GM10248 (cell line): ENCODE measurements at regions not wholly inside any gene's neighbourhood (a gene's known extent, or its start where the extent isn't known, plus 50 kb on each side); places are given as distances from the start of the nearest gene placed in this dataset.

Experiments
- CTCF ChIA-PET: fragments of 300-600 bp; sonication (Branson Sonifier 250); formaldehyde crosslinking; extraction: SDS; loops from one replicate; lab custom pipeline; 2021; ENCODE audit warnings: antibody characterized with exemption; lab: Yijun Ruan, JAX
- POLR2A ChIA-PET: fragments of 350-650 bp; sonication (Branson Sonifier 250); formaldehyde crosslinking; extraction: SDS; loops from one replicate; lab custom pipeline; 2020; ENCODE audit warnings: antibody characterized with exemption; lab: Yijun Ruan, JAX
- DNase-seq: peaks from one replicate; pipeline ENCODE4 v3.0.0; 2012; ENCODE audit errors: extremely low spot score
- TF ChIP-seq, protein P1 (sequence below): IDR thresholded peaks from 2 replicates; pipeline ENCODE4 v1.5.1; 2012; ENCODE audit warnings: mild to moderate bottlenecking, low read depth; ENCODE audit errors: extremely low read depth, missing control alignments, control extremely low read depth

DNA sequence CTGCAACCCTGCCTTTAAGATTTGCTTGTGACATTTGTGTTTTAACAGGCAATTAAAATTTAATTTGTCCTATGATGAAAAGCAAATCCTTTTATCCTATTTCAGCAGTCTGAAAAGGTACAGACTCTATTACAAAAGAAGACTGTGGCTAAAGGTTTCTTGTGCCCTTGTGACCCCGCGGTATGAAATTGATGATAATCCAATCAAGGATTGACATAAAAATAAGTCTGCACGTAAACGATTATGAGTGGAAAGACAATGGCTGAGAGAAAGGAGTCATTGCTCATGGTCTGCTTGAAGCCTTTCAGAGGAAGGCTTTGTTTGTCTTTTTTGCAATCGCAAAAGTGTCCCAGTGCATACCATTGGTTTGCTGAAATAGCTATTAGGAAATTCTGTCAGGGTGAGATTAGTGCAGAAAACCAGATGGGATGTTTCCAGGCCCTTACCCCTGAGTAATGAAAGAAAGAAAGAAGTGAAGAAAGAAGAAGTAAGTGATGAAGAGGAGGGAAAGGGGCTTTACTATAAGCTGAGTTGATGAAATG lies 867.8 kb upstream of the CDH8 start:
- TF ChIP-seq, protein P1, sequence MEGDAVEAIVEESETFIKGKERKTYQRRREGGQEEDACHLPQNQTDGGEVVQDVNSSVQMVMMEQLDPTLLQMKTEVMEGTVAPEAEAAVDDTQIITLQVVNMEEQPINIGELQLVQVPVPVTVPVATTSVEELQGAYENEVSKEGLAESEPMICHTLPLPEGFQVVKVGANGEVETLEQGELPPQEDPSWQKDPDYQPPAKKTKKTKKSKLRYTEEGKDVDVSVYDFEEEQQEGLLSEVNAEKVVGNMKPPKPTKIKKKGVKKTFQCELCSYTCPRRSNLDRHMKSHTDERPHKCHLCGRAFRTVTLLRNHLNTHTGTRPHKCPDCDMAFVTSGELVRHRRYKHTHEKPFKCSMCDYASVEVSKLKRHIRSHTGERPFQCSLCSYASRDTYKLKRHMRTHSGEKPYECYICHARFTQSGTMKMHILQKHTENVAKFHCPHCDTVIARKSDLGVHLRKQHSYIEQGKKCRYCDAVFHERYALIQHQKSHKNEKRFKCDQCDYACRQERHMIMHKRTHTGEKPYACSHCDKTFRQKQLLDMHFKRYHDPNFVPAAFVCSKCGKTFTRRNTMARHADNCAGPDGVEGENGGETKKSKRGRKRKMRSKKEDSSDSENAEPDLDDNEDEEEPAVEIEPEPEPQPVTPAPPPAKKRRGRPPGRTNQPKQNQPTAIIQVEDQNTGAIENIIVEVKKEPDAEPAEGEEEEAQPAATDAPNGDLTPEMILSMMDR: no peak
- ChIA-PET POLR2A (no interaction called here), CTCF (no interaction called here)
- no peak for DNase-seq

DNA sequence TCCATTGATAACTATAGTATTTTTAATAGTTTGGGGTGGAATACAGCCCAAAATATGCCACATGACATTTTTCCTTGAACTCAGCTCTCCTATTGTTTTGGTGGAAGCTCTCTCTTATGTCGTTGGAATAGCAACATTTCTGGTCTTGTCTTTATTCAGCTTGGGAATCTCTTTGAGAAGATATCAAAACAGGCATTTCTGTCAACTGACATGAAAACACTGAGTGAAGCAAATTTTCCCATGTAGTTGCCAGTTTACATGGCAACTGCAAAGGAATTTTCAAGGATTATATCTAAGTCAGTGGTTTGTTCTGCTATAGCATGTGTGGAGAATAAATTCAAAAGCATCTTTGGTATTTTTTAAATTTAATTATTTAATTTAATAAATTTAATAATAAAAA lies 863.5 kb upstream of the CDH8 start:
- ChIA-PET CTCF (no interaction called here), POLR2A (no interaction called here)
- TF ChIP-seq, protein P1: no peak
- no peak for DNase-seq

DNA sequence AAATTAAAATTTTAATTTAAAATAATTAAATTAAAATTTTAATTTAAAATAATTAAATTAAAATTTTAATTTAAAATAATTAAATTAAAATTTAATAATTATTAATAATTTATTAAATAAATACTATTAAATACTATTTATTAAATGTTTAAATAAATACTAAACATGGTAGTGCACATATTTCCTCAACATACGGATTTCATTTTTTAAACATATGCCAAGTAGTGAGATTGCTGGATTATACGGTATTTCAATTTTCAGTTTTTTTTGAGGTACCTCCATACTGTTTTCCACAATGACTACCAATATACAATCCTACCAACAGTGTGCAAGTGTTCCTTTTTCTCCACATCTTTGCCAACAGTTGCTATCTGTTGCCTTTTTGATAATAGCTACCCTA lies 852.9 kb upstream of the CDH8 start:
- TF ChIP-seq, protein P1: no peak
- ChIA-PET CTCF (no interaction called here), POLR2A (no interaction called here)
- DNase-seq: no peak

DNA sequence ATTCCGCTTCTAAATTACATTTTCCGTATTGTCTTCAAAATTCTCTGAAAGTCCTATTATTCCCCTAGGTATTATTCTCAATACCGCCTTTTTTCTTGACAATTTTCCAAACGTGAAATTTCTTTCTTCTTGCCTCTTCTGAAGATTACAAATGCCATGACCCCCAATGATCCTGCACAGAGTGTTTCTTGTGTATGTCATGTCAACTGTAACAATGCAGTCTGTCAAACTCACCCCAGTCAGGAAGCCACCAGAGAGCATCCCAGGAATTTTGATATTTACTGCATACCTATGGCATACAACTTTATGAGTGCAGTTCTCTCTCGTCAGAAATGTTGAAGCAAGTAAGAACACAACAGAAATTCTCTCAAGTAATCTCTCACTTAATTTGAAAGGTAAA lies 847.3 kb upstream of the CDH8 start:
- DNase-seq: no peak
- ChIA-PET POLR2A (no interaction called here), CTCF (no interaction called here)
- TF ChIP-seq, protein P1: no peak

DNA sequence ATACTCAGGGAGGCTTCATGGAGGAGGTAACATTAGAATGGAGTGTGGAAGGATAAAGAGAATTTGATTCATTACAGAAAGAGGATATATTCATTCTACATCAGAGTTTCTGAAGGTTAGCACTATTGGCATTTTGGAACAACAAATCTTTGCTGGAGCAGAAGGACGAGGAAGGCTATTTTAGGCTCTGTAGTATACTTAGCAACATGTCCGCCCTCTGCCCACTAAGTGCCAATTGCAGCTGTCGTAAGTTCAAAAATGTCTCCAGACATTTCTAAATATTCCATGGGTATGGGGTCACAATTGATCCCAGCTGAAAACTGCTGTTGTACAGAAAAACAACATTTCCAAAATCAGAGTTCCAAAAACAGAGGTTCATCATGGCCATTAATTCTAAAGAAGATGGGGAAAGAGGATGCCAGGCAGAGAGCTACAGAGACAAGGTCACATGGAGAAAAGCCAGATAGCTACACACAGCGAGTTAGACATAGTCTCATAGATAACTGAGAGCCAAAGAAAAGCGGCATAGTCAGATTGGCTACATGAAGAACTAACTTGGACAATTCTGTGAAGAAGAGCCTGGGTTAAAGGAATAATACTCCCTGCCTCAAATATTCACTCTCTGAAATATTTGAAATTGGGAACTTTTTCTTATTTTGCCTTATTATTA lies 846.4 kb upstream of the CDH8 start:
- TF ChIP-seq, protein P1: no peak
- no peak for DNase-seq
- CTCF ChIA-PET: no interaction called here
- POLR2A ChIA-PET: no interaction called here

DNA sequence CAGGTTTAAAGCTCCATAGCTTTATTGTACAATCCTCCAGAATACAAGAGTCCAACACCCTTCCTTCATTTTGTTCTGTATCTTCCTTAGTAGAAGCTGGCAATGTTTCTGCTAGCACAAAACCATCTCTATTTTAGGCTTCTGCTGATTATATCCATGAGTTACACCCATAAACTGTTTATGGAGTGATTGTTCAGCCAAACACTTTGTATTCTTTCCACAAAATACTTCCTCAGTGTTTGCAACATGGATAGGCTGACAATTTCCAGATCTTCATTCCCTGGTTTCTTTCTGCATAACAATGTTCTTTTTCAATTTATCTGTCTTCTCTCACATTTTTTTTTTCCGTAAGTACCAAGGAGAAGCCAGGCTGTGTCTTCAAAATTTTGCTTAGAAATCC lies 839.9 kb upstream of the CDH8 start:
- ChIA-PET CTCF (interaction anchor here (0.9 kb wide), 1 partner anchor 24 kb away, joined by 3 read pairs; no protein-coding TSS in a partner anchor), POLR2A (no interaction called here)
- DNase-seq: no peak
- TF ChIP-seq, protein P1: no peak
